Immature natural killer cell (primary cell): ENCODE measurements at regions not wholly inside any gene's neighbourhood (a gene's known extent, or its start where the extent isn't known, plus 50 kb on each side); places are given as distances from the start of the nearest gene placed in this dataset.

Source experiments
- DNase-seq, 3 donors: peaks; one replicate each; pipeline ENCODE4 v3.0.0; 2022; ENCODE audit warnings: mixed read lengths in 1 of 3
- H3K27ac Mint-ChIP-seq, 6 donors: one replicate each; pipeline ENCODE4 v1.8.0; 2020; ENCODE audit warnings: mixed read lengths in 6 of 6, mild to moderate bottlenecking in 5 of 6, inconsistent platforms in 4 of 6, moderate library complexity in 3 of 6
- H3K27me3 Mint-ChIP-seq, 3 donors: one replicate each; pipeline ENCODE4 v1.8.0; 2020 to 2021; ENCODE audit warnings: low read depth in 3 of 3, mild to moderate bottlenecking in 3 of 3, mixed read lengths in 3 of 3, moderate library complexity in 3 of 3, inconsistent platforms in 1 of 3
- H3K36me3 Mint-ChIP-seq, 3 donors: one replicate each; pipeline ENCODE4 v1.8.0; 2020; ENCODE audit warnings: mixed read lengths in 3 of 3, inconsistent platforms in 2 of 3, mild to moderate bottlenecking in 2 of 3
- H3K4me1 Mint-ChIP-seq, 2 donors: one replicate each; pipeline ENCODE4 v1.8.0; 2020; ENCODE audit warnings: inconsistent platforms in 2 of 2, mild to moderate bottlenecking in 2 of 2, mixed read lengths in 2 of 2, moderate library complexity in 1 of 2
- H3K4me3 Mint-ChIP-seq, 5 donors: one replicate each; pipeline ENCODE4 v1.8.0; 2020; ENCODE audit warnings: mild to moderate bottlenecking in 5 of 5, mixed read lengths in 5 of 5, inconsistent platforms in 3 of 5, moderate library complexity in 3 of 5
- H3K9me3 Mint-ChIP-seq, 6 donors: one replicate each; pipeline ENCODE4 v1.8.0; 2020; ENCODE audit warnings: mild to moderate bottlenecking in 6 of 6, mixed read lengths in 6 of 6, inconsistent platforms in 4 of 6, moderate library complexity in 3 of 6

- H3K36me3 Mint-ChIP-seq, result no peaks in the 10 kb centered on the region
- H3K4me3 Mint-ChIP-seq, result no peak overlapping the region
These were observed 249.8 kb downstream of the ACKR3 start for GRCh38 chr2:236819275-236820002.

GRCh38 chr2:236820763-236821344, 251.2 kb downstream of the ACKR3 start:
- peaks cover 0 to 13% (median 3%) of the 10 kb centered on the region in 3 donors for H3K27me3 Mint-ChIP-seq
- no peak overlapping the region for H3K4me3 Mint-ChIP-seq
- H3K4me1 Mint-ChIP-seq, result no peaks in the 10 kb centered on the region
- H3K36me3 Mint-ChIP-seq, result no peaks in the 10 kb centered on the region
- H3K27ac Mint-ChIP-seq, result no peak overlapping the region
- H3K9me3 Mint-ChIP-seq, result peaks cover 0 to 2% (median 0%) of the 10 kb centered on the region in 6 donors
- DNase-seq, result no peak

More at GRCh38 chr2:236819275-236820002, 249.8 kb downstream of the ACKR3 start:
- Mint-ChIP-seq H3K9me3 (peaks cover 0 to 2% (median 0%) of the 10 kb centered on the region in 6 donors), H3K27ac (no peak overlapping the region), H3K27me3 (peaks cover 0 to 9% (median 3%) of the 10 kb centered on the region in 3 donors), H3K4me1 (no peaks in the 10 kb centered on the region)
- DNase-seq, result no peak

GRCh38 chr2:236823041-236823629, 253.5 kb downstream of the ACKR3 start:
- H3K9me3 Mint-ChIP-seq, result peaks cover 0 to 2% (median 0%) of the 10 kb centered on the region in 6 donors
- no peak for DNase-seq
- no peak overlapping the region for H3K27ac Mint-ChIP-seq
- no peaks in the 10 kb centered on the region for H3K4me1 Mint-ChIP-seq
- no peaks in the 10 kb centered on the region for H3K36me3 Mint-ChIP-seq
- no peak overlapping the region for H3K4me3 Mint-ChIP-seq
- peaks cover 1 to 8% (median 2%) of the 10 kb centered on the region in 3 donors for H3K27me3 Mint-ChIP-seq

GRCh38 chr2:236823963-236824362, 254.3 kb downstream of the ACKR3 start:
- H3K27ac Mint-ChIP-seq, result no peak overlapping the region
- H3K27me3 Mint-ChIP-seq, result peaks cover 2 to 6% (median 3%) of the 10 kb centered on the region in 3 donors
- H3K9me3 Mint-ChIP-seq, result peaks cover 0 to 2% (median 0%) of the 10 kb centered on the region in 6 donors
- H3K36me3 Mint-ChIP-seq, result no peaks in the 10 kb centered on the region
- H3K4me3 Mint-ChIP-seq, result no peak overlapping the region
- DNase-seq, result no peak
- H3K4me1 Mint-ChIP-seq, result no peaks in the 10 kb centered on the region

- H3K36me3 Mint-ChIP-seq, result no peaks in the 10 kb centered on the region
- DNase-seq, result no peak
- H3K4me3 Mint-ChIP-seq, result no peak overlapping the region
- H3K4me1 Mint-ChIP-seq, result no peaks in the 10 kb centered on the region
- no peak overlapping the region for H3K27ac Mint-ChIP-seq
- peaks cover 2 to 3% (median 3%) of the 10 kb centered on the region in 3 donors for H3K27me3 Mint-ChIP-seq
- H3K9me3 Mint-ChIP-seq, result peaks cover 0 to 2% (median 0%) of the 10 kb centered on the region in 6 donors
These were observed 255.2 kb downstream of the ACKR3 start for GRCh38 chr2:236824836-236825235.

GRCh38 chr2:236825989-236826510, 256.4 kb downstream of the ACKR3 start:
- Mint-ChIP-seq H3K4me1 (no peaks in the 10 kb centered on the region), H3K27me3 (peaks cover 2 to 3% (median 3%) of the 10 kb centered on the region in 3 donors), H3K27ac (no peak overlapping the region), H3K9me3 (no peaks in the 10 kb centered on the region), H3K4me3 (no peak overlapping the region), H3K36me3 (no peaks in the 10 kb centered on the region)
- DNase-seq, result no peak

GRCh38 chr2:236826606-236827156, 257.1 kb downstream of the ACKR3 start:
- Mint-ChIP-seq H3K27me3 (peaks cover 2 to 9% (median 3%) of the 10 kb centered on the region in 3 donors), H3K36me3 (no peaks in the 10 kb centered on the region), H3K4me3 (no peak overlapping the region), H3K9me3 (no peaks in the 10 kb centered on the region), H3K27ac (no peak overlapping the region), H3K4me1 (no peaks in the 10 kb centered on the region)
- no peak for DNase-seq

- H3K36me3 Mint-ChIP-seq, result no peaks in the 10 kb centered on the region
- no peak for DNase-seq
- no peak overlapping the region for H3K27ac Mint-ChIP-seq
- no peaks in the 10 kb centered on the region for H3K4me1 Mint-ChIP-seq
- H3K27me3 Mint-ChIP-seq, result peaks cover 1 to 14% (median 9%) of the 10 kb centered on the region in 3 donors
- no peak overlapping the region for H3K4me3 Mint-ChIP-seq
- no peaks in the 10 kb centered on the region for H3K9me3 Mint-ChIP-seq
These were observed 257.7 kb upstream of the COPS8 start for GRCh38 chr2:236827997-236828396.

- Mint-ChIP-seq H3K4me1 (no peaks in the 10 kb centered on the region), H3K36me3 (no peaks in the 10 kb centered on the region), H3K27ac (no peak overlapping the region), H3K4me3 (no peak overlapping the region), H3K9me3 (no peaks in the 10 kb centered on the region), H3K27me3 (peaks cover 1 to 14% (median 9%) of the 10 kb centered on the region in 3 donors)
- DNase-seq, result no peak
These were observed 256.9 kb upstream of the COPS8 start for GRCh38 chr2:236828820-236829219.

- H3K27me3 Mint-ChIP-seq, result peaks cover 1 to 13% (median 12%) of the 10 kb centered on the region in 3 donors
- H3K36me3 Mint-ChIP-seq, result no peaks in the 10 kb centered on the region
- H3K9me3 Mint-ChIP-seq, result peaks cover 0 to 2% (median 0%) of the 10 kb centered on the region in 6 donors
- H3K27ac Mint-ChIP-seq, result no peak overlapping the region
- no peak for DNase-seq
- no peak overlapping the region for H3K4me3 Mint-ChIP-seq
- no peaks in the 10 kb centered on the region for H3K4me1 Mint-ChIP-seq
These were observed 254.8 kb upstream of the COPS8 start for GRCh38 chr2:236830926-236831325.

GRCh38 chr2:236831698-236832097, 254.0 kb upstream of the COPS8 start:
- Mint-ChIP-seq H3K27me3 (peaks cover 3 to 13% (median 12%) of the 10 kb centered on the region in 3 donors), H3K36me3 (no peaks in the 10 kb centered on the region), H3K4me1 (no peaks in the 10 kb centered on the region), H3K27ac (no peak overlapping the region), H3K4me3 (no peak overlapping the region), H3K9me3 (peaks cover 0 to 2% (median 0%) of the 10 kb centered on the region in 6 donors)
- no peak for DNase-seq

- H3K27me3 Mint-ChIP-seq, result peaks cover 4 to 12% (median 11%) of the 10 kb centered on the region in 3 donors
- DNase-seq, result no peak
- no peak overlapping the region for H3K4me3 Mint-ChIP-seq
- H3K27ac Mint-ChIP-seq, result no peak overlapping the region
- H3K9me3 Mint-ChIP-seq, result peaks cover 0 to 2% (median 0%) of the 10 kb centered on the region in 6 donors
- H3K4me1 Mint-ChIP-seq, result no peaks in the 10 kb centered on the region
- H3K36me3 Mint-ChIP-seq, result no peaks in the 10 kb centered on the region
These were observed 252.1 kb upstream of the COPS8 start for GRCh38 chr2:236833501-236834073.

- Mint-ChIP-seq H3K9me3 (peaks cover 0 to 2% (median 0%) of the 10 kb centered on the region in 6 donors), H3K4me1 (no peaks in the 10 kb centered on the region), H3K36me3 (no peaks in the 10 kb centered on the region), H3K27me3 (peaks cover 3 to 12% (median 11%) of the 10 kb centered on the region in 3 donors), H3K4me3 (no peak overlapping the region), H3K27ac (no peak overlapping the region)
- DNase-seq, result no peak
These were observed 251.4 kb upstream of the COPS8 start for GRCh38 chr2:236834284-236834683.
